ENCODE measurements at regions not wholly inside any gene's neighbourhood (a gene's known extent, or its start where the extent isn't known, plus 50 kb on each side); places are given as distances from the start of the nearest gene placed in this dataset.

GRCh38 chr21:41651830-41652229 lies 115.0 kb downstream of the RIPK4 start:
- DNase-seq (ENCODE audit: low read depth): no peak

GRCh38 chr21:41651406-41651805 lies 115.4 kb downstream of the RIPK4 start:
- no peak for DNase-seq (ENCODE audit: low read depth)

DNA sequence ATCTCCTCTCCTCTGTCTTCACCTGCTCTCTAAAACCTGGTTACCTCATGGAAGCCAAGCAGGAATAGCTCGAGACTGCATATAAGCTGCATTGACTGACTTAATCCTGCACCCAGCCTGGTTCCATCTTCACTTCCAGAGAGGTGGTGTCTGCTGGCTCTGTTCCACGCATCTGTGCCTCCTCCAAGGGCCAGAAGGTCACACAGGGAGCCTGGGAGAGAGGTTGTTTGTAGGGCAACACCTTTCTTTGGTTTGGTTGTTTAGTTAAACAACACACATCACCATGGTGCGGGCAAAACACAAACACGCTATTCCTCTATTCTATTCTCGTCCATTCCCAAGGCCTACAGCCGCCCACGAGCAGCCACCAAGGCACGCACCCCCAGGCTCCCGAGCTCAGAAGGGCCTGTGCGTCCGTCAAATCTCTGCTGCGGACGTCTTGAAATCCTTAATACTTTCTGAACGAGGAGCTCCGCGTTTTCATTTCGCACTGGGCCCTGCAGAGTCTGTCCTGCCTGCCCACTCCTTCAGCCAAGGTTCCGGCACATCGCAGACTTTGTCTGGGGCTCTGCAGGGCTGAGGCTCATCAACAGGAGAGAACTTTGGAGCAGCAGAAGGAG lies 116.2 kb downstream of the RIPK4 start:
- no peak for DNase-seq (ENCODE audit: low read depth)

GRCh38 chr21:41648591-41649031 lies 118.2 kb downstream of the RIPK4 start:
- no peak for DNase-seq (ENCODE audit: low read depth)

DNA sequence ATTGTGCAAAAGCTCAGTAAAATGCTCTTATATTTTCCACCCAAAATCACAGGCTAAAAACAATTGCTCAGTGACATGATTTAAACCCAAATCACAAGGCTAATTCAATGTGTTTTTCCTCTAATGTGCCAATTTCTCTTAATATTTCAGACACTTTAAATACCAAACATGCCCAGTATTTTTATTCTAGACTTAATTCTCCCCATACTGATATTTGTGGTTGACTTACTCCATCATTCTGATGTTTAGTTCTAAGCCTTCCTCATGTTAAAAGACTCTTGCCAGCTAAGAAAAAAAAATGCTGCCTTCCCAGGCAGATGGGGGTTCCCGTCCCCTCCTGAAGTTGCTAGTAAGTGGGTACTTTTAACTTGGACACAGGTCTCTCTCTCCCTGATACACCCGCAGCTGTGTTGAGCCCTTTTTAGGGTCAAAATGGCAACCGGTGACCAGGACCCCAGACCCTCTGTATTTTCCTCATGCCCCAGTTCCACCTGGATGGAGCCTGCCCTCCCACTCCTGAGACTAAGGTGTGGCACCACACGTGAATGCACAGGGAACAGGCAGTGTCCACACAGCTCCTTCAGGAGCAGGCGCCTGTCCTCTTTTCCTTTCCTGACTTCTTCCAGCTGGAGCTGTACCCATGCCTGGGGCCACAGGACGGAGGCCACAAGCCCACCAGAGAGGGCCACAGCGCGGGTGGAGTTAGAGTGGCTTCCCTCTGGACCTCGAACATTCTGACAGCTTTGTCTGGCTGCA lies 118.9 kb downstream of the RIPK4 start:
- DNase-seq (ENCODE audit: low read depth): no peak

- DNase-seq (ENCODE audit: low read depth): no peak
These were observed 123.4 kb downstream of the RIPK4 start for GRCh38 chr21:41643246-41643966.

DNA sequence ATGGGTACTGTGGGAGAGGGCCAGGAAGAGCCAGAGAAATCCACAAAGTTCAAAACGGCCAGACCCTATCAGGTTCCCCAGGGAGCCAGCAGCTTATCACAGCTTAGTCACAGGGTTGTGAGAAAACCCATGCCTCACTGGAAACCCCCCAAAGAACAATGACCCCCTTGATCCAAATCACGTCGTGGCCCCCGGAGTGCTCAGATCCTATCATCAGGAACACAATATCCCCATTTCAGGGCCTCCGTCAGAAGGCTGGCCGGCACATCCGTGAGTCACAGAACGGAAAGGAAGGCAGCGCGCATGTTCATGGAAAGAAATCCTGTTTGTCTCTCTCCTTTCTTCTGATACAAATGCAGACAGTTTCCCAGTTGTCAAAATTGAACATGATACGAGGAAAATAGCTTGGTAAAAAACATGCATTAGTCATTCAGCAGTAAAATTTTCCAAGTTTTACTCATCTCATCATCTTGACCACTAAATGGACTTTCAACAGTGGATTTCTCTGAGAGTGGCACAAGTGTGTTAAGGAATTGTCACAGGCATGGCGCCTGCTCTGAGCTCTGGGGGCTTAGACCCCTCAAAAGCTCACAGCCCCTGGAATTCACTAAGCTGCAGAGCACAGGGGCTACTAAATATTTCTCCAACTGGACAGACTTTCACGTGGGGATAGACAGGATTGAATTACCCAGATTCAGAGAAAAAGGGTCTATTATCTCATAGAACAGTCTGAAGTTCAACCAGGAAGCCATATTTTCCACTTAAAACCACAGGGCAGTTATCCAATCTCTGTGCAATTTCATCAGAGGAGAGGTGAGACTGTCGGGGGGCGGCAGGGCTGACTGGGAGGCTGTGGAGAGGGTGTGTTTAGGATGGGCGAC lies 124.8 kb downstream of the RIPK4 start:
- no peak for DNase-seq (ENCODE audit: low read depth)

- DNase-seq (ENCODE audit: low read depth): no peak
These were observed 125.4 kb downstream of the RIPK4 start for GRCh38 chr21:41641510-41641815.

- no peak for DNase-seq (ENCODE audit: low read depth)
These were observed 125.9 kb downstream of the RIPK4 start for GRCh38 chr21:41640748-41641509.

DNA sequence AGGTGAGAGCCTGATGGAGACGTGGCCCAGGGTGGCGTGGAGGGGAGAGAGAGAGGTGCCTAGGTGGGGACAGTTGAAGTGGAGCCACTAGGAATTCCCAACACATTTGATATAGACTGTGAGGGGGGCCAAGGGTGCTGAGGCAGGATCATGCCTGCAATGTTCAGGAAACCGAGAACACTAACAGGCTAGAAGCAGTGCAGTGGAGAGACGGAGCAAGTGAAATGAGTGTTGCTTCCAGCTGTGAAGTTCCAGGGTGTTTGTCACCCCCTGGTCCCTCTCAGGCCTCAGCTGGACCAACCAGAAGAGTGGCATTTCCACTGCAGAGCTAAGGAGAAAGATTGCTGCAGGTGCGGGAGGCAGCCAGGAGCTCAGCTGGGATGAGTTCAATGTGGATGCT lies 127.1 kb downstream of the RIPK4 start:
- no peak for DNase-seq (ENCODE audit: low read depth)

- DNase-seq (ENCODE audit: low read depth): no peak
These were observed 127.5 kb downstream of the RIPK4 start for GRCh38 chr21:41639336-41639735.

DNA sequence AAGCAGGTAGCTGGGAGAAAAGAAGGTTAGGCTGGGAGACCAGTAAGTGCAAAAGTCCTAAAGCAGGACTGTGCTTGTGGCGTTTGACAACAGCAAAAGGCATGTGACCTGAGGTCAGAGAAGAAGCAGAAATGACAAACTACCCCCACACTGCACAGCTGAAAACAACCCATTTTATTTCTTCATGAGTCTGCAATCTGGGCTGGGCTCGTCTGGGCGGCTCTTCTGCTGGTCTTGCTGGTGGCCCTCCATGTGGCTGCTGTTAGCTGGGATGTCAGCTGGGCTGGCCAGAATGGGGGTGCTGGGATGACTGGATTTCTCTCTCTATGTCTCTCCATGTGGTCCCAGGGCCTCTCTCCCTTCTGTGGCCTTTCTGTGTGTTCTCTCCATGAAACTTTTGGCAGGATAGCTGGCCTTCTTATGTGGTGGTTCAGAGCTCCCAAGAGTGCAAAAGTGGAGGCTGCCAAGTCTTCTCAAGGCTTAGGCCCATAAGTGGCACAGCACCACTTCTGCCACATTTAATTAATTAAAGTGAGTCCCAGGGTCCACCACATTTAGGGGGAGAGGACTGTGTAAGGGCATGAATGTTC lies 128.6 kb downstream of the RIPK4 start:
- DNase-seq (ENCODE audit: low read depth): no peak

DNA sequence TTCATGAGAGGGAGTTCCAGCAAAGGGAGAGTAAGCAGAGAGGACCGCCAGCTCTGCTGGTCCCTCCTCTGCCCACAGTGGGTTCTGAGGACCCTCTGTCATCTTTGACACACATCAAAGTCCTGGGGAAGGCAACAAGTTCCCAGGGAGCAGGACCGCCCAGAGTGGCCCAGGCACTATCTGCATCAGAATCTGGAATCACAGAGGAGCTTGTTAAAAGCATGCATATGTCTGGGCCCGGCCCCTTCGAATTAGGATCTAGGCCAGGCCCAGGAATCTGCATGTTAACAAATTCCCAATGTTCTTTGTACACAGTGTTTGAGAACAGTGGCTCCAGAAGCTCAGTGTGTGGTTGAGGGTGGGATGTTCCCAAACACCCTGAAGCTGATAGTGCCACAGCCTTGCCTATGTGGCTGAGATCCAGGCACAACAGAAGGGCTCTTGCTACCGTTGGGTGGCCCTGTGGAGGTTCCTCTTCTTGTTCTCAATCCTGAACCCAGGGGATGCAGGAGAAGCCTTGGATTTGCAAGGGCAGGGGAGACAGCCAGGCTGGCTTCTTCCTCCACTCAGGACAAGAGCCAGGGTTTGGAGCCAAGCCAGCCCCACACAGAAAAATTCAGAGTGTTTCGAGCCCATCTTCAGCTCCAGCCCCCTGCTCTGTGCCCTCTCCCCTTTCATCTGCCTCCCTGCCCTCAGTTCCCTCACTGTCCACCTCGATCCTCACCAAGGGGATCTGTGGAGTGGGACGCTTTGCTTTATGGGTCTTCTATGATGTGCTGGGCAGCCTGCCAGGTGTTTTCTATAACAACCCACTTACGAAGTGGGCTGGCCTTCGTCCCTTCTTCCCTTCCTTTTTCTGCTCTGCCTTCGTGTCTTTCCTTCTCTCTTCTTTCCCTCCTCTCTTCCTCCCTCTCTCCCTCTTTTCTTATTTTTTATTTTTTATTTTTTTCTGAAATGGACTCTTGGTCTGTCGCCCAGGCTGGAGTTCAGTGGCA lies 129.0 kb upstream of the TMPRSS2 start:
- no peak for DNase-seq (ENCODE audit: low read depth)

DNA sequence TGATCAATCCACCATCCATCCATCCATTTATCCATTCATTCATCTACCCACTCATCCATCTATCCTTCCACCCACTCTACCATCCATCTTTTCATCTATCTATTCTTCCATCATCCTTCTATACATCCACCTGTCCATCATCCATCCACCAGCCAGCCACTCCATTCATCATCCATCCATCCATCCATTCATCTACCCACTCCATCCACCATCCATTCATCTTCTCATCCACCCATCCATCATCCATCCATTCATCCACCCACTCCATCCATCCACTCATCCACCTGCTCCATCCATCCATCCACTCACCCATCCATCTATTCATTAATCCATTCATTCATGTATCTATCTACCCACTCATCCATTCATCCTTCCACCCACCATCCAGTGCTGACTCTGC lies 127.9 kb upstream of the TMPRSS2 start:
- no peak for DNase-seq (ENCODE audit: low read depth)

DNA sequence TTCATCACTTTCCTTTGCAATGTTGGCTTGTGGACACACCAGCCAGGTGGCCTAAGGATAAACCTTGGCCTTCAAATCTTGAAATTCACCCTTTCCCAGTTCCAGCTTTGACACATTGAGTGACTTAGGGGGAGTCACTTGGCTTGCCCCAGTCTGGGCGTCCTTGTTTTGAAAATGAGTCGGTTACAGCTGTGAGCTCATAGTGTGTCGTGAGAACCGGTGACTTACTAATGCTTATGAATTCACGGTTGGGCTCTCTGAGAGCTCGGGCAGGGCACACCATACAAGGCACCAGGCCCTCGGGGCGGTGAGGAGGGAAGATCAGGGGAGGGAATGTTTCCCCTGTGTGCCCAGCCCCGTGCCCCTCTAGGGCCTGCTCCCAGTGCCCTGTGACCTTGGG lies 126.9 kb upstream of the TMPRSS2 start:
- no peak for DNase-seq (ENCODE audit: low read depth)

GRCh38 chr21:41634211-41634694 lies 126.3 kb upstream of the TMPRSS2 start:
- DNase-seq (ENCODE audit: low read depth): no peak

- DNase-seq (ENCODE audit: low read depth): no peak
These were observed 125.7 kb upstream of the TMPRSS2 start for GRCh38 chr21:41633627-41634026.

- no peak for DNase-seq (ENCODE audit: low read depth)
These were observed 125.0 kb upstream of the TMPRSS2 start for GRCh38 chr21:41632748-41633475.

Data from stimulated activated CD8-positive, alpha-beta memory T cell treated with anti-CD3 and anti-CD28 coated beads, Interleukin-4, amount 100 ng/mL, for 24 hours (primary cell).